ENCODE measurements at regions not wholly inside any gene's neighbourhood (a gene's known extent, or its start where the extent isn't known, plus 50 kb on each side); places are given as distances from the start of the nearest gene placed in this dataset.
"Not testable (repeated sequence)": the region's sequence is repeated elsewhere in the genome, so short reads cannot be mapped to it uniquely, and the experiment has no call there.

DNA sequence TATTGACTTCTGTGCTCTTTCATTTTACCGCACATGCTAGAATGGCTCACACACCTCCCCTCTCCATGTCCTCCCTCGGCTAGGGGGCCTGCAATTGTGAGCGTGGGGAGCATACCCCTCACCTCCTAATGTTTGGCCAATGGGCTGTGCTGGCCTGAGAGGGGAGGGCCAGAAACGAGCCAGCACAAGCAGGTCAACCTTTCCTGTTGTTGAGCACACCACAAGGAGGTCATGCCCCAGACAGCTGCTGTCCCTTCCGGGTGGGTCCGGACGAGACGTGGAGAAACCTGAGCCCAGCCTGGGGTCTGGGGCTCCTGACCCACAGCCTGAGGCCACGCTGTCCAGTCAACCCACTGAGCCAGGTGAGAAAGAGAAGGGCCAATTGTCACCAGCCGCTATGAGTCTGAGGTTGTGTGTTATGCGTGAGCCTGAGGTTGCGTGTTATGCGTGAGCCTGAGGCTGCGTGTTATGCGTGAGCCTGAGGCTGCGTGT is 77.4 kb downstream of the TTLL2 start:
- peaks cover 0 to 38% (median 10%) of the 10 kb centered on the region in 7 donors for H3K27me3 ChIP-seq
- no peak overlapping the region for H3K27ac ChIP-seq
- H3K36me3 ChIP-seq = no peaks in the 10 kb centered on the region
- intact Hi-C loops (cut with DNase I) = no loop called here
- WGBS, 2 donors = 88 to 91% methylated on average over 16 of the region's 16 CpGs
- no peak overlapping the region for H3K4me3 ChIP-seq
- H3K4me1 ChIP-seq = no peaks in the 10 kb centered on the region
- DNase-seq = no peak
- ATAC-seq = no peak
- H3K9me3 ChIP-seq = no peaks in the 10 kb centered on the region
- TF ChIP-seq, protein P1, sequence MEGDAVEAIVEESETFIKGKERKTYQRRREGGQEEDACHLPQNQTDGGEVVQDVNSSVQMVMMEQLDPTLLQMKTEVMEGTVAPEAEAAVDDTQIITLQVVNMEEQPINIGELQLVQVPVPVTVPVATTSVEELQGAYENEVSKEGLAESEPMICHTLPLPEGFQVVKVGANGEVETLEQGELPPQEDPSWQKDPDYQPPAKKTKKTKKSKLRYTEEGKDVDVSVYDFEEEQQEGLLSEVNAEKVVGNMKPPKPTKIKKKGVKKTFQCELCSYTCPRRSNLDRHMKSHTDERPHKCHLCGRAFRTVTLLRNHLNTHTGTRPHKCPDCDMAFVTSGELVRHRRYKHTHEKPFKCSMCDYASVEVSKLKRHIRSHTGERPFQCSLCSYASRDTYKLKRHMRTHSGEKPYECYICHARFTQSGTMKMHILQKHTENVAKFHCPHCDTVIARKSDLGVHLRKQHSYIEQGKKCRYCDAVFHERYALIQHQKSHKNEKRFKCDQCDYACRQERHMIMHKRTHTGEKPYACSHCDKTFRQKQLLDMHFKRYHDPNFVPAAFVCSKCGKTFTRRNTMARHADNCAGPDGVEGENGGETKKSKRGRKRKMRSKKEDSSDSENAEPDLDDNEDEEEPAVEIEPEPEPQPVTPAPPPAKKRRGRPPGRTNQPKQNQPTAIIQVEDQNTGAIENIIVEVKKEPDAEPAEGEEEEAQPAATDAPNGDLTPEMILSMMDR (IDR thresholded peaks at IDR 0.05) = no peak

DNA sequence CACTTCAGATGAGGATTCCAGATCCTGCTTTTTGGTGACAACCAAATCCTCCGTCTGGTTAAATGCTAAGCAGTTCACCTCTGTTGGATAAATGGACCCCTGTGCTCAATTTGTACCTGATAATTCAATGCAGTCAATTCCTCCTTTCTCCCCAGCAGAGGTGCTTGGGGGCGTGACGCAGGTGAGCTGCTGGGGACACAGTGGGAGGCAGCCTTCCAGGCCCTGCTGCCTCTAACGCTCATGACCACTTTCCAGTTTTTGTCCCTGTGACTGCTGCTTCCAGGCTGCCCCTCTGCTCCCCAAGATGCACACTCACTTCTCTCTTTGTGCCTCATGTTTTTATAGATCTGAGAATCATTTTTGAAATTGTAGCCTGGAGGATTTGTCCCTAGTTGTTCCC is 78.5 kb downstream of the TTLL2 start:
- 84 to 88% methylated on average over 4 of the region's 4 CpGs for WGBS, 2 donors
- H3K9me3 ChIP-seq = no peaks in the 10 kb centered on the region
- no peak for ATAC-seq
- DNase-seq = no peak
- H3K4me3 ChIP-seq = no peak overlapping the region
- H3K4me1 ChIP-seq = no peaks in the 10 kb centered on the region
- TF ChIP-seq, protein P1 (IDR thresholded peaks at IDR 0.05) = no peak
- H3K27me3 ChIP-seq = peaks cover 0 to 38% (median 10%) of the 10 kb centered on the region in 7 donors
- H3K27ac ChIP-seq = no peak overlapping the region
- intact Hi-C loops (cut with DNase I) = no loop called here
- H3K36me3 ChIP-seq = no peaks in the 10 kb centered on the region

DNA sequence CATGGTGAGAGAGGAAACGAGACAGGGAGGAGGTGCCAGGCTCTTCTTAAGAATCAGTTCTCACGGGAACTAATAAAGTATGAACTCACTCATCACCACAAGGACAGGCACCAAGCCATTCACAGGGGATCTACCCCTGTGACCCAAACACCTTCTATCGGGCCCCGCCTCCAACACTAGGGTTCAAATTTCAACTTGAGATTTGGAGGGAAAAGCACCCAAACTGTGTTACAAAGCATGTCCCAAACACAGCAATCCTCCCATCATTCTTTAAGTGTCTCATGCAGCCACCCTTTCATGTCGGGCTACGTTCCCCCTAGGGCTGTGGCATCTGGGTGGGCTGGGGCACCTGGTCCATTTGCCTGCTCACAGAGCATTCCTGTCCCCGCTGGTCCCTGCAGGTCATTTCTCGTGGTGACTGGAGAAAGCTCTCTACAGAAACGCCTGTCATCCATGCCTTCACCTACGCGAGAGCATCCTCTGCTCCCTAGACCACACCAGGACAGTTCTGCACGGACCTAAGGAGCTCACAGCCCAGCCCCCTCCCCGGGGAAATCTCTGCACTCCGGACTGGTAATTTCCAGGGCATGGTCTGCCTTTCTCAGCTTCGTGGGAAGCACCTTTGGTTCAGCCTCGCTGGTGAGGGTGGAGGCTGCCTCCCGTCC is 79.6 kb downstream of the TTLL2 start:
- intact Hi-C loops (cut with DNase I) = no loop called here
- H3K4me1 ChIP-seq = no peaks in the 10 kb centered on the region
- no peaks in the 10 kb centered on the region for H3K36me3 ChIP-seq
- 81 to 85% methylated on average over 17 of the region's 17 CpGs for WGBS, 2 donors
- H3K27me3 ChIP-seq = peaks cover 0 to 38% (median 10%) of the 10 kb centered on the region in 7 donors
- TF ChIP-seq, protein P1 (IDR thresholded peaks at IDR 0.05) = no peak
- H3K4me3 ChIP-seq = no peak overlapping the region
- DNase-seq = no peak
- no peak overlapping the region for H3K27ac ChIP-seq
- ATAC-seq = no peak
- H3K9me3 ChIP-seq = no peaks in the 10 kb centered on the region

DNA sequence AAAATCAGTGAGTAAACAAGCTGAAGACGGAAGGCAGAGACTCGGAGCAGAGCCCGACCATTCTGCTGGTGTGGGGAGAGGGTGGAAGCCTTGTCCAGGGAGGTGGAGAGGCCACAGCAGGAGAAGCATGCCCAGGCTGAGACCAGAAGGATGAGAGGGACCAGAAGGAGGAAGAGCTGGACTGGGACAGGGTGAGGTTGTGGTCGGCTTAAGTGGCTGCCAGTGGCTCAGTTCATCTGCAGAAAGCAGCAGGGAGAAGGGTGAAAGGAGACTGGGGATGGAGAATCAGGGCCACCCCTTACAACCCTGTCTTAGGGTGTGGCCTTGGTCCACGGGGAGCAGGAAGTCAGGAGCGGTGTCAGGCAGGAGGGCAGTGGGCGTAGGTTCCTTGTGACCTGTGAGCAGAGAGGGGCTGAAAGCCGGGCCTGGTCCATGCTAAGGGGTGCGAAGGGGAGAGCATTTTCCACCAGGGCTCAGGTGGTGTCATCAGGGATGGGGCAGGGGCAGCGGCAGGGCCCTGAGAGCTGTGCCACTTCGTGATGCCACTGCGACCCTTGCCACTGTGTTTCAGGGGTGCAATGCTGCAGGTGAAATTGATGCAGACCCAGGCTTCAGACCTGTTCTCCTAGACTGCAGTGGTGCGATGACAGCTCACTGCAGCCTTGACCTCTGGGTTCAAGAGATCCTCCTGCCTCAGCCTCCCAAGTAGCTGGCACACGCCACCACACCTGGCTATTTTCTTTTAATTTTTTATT is 81.1 kb downstream of the TTLL2 start:
- 82 to 89% methylated on average over 14 of the region's 14 CpGs for WGBS, 2 donors
- Histone ChIP-seq H3K9me3 (no peaks in the 10 kb centered on the region), H3K4me3 (no peak overlapping the region), H3K36me3 (no peaks in the 10 kb centered on the region), H3K4me1 (no peaks in the 10 kb centered on the region), H3K27me3 (peaks cover 0 to 34% (median 10%) of the 10 kb centered on the region in 7 donors), H3K27ac (no peak overlapping the region)
- no peak for ATAC-seq
- TF ChIP-seq, protein P1 (IDR thresholded peaks at IDR 0.05) = no peak
- no peak for DNase-seq
- intact Hi-C loops (cut with DNase I) = no loop called here

DNA sequence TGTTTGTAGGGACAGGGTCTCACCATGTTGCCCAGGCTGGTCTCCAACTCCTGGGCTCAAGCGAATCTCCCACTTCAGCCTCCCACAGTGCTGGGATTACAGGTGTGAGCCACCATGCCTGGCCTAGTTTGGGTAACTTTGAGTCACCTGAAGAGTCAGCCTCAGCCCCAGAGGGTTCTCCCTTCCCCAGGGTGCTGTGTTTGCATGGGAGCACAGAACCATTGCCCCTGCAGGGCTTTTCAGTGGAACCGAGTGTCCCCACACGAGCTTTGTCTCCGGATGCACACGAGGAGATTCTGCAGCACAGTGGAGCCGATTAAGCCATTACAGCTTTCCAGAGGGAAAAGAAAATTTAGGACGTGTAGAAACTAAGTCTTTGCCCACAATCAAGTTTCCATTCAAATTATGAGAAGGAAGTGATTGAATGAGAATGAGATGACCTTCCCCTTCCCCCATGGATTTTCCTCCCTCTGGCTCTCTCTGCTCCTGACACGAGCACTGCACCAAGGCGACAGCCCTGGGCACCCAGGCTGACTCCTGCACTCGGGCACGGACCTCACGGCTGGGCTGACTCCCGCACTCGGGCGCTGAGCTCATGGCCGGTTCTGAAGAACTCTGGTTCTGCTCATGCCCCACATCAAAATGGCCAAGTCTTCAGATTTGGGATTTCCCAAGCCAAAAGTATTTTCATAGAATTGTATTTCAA is 81.8 kb downstream of the TTLL2 start:
- intact Hi-C loops (cut with DNase I); ATAC-seq; H3K9me3 ChIP-seq; H3K4me3 ChIP-seq; DNase-seq; H3K36me3 ChIP-seq; H3K27ac ChIP-seq; H3K4me1 ChIP-seq: not testable (repeated sequence)
- peaks cover 0 to 34% (median 10%) of the 10 kb centered on the region in 7 donors for H3K27me3 ChIP-seq
- WGBS, 2 donors = 86 to 90% methylated on average over 16 of the region's 16 CpGs
